SK-N-MC (cell line): ENCODE measurements at regions not wholly inside any gene's neighbourhood (a gene's known extent, or its start where the extent isn't known, plus 50 kb on each side); places are given as distances from the start of the nearest gene placed in this dataset.

Source experiments
- DNase-seq: peaks from one replicate; pipeline ENCODE4 v3.0.0-alpha.2; 2011; ENCODE audit warnings: low read depth, low spot score
- H3K27ac ChIP-seq: fragments of 200-600 bp; sonication (generic); 2 replicates; pipeline ENCODE4 v1.5.1; 2016; ENCODE audit warnings: mixed run types
- H3K36me3 ChIP-seq: fragments of 200-600 bp; sonication (generic); 2 replicates; pipeline ENCODE4 v1.6.1; 2017; ENCODE audit warnings: antibody characterized with exemption, low read length, mixed read lengths; ENCODE audit not compliant: insufficient read depth
- H3K4me3 ChIP-seq: fragments of 200-600 bp; sonication (generic); 2 replicates; pipeline ENCODE4 v1.5.1; 2016
- H3K9ac ChIP-seq: fragments of 200-600 bp; sonication (generic); 2 replicates; pipeline ENCODE4 v1.8.0; 2017; ENCODE audit warnings: mixed run types, mixed read lengths; ENCODE audit not compliant: insufficient read length
- H3K9me3 ChIP-seq: fragments of 200-600 bp; sonication (generic); 2 replicates; pipeline ENCODE4 v1.6.1; 2017; ENCODE audit warnings: low read depth, mild to moderate bottlenecking, antibody characterized with exemption, low read length, moderate library complexity, mixed read lengths
- EZH2 ChIP-seq: fragments of 200-600 bp; sonication (generic); IDR thresholded peaks from one replicate; pipeline ENCODE4 v1.6.1; 2017; ENCODE audit warnings: antibody characterized with exemption
- FOXP2 ChIP-seq: optimal IDR thresholded peaks from 2 replicates; pipeline ENCODE3; 2011; ENCODE audit warnings: mild to moderate bottlenecking, moderate library complexity; ENCODE audit not compliant: insufficient read depth; ENCODE audit errors: extremely low read length, control extremely low read depth
- POLR2AphosphoS5 ChIP-seq: IDR thresholded peaks from 2 replicates; pipeline ENCODE4 v1.6.1; 2012; ENCODE audit warnings: mild to moderate bottlenecking, low read depth, low read length, borderline replicate concordance

DNA sequence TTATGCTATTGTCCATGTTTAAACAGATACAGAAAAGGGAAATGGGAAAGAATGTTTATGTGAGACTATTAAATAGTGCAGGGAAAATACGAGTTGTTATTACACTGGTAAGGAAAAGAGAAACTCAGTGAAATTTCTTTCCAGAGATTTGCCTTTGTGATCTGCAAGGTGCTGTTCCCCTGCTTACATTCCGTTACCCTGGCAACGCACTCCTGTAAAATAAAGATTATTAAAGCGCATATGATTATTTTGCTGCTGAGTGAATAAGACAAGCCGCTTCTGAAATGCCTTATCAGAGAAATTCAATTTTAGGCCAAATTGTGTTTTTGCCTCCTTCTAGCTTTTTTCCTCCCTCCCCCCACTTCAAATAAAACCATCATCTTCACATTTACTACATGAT, 328.6 kb upstream of the PMFBP1 start:
- TF ChIP-seq POLR2AphosphoS5 (no peak), FOXP2 (no peak), EZH2 (no peak)
- H3K36me3 ChIP-seq = no peaks in the 10 kb centered on the region
- DNase-seq = no peak

GRCh38 chr16:72493716-72494415, 321.9 kb upstream of the PMFBP1 start:
- TF ChIP-seq EZH2 (no peak), FOXP2 (no peak), POLR2AphosphoS5 (no peak)
- Histone ChIP-seq H3K9ac (no peak overlapping the region), H3K4me3 (no peak overlapping the region), H3K36me3 (no peaks in the 10 kb centered on the region), H3K9me3 (no peaks in the 10 kb centered on the region), H3K27ac (no peak overlapping the region)
- no peak for DNase-seq

More for the DNA sequence above, 328.6 kb upstream of the PMFBP1 start:
- H3K27ac ChIP-seq = no peak overlapping the region
- H3K9ac ChIP-seq = no peak overlapping the region
- no peak overlapping the region for H3K4me3 ChIP-seq
- H3K9me3 ChIP-seq = no peaks in the 10 kb centered on the region

DNA sequence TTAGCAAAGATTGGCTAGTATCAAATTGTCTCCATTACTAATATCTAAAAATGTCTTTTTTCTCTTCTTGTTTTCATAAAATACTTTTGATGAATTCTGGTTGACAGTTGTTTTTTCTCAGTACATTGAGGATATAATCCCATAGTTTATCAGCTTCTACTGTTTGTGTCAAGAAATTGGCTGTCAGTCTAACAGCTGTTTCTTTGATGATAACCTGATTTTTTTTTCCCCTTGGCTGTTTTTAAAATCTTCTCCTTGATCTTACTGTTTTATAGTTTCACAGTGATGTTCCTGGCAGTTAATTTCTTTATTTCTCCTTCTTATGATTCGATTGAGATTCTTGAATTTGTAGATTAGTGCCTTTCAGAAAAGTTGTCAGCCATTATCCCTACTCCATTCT, 315.3 kb upstream of the PMFBP1 start:
- no peak overlapping the region for H3K4me3 ChIP-seq
- H3K9me3 ChIP-seq = no peaks in the 10 kb centered on the region
- no peaks in the 10 kb centered on the region for H3K36me3 ChIP-seq
- H3K9ac ChIP-seq = no peak overlapping the region
- TF ChIP-seq FOXP2 (no peak), POLR2AphosphoS5 (no peak), EZH2 (no peak)
- DNase-seq = no peak
- H3K27ac ChIP-seq = no peak overlapping the region

DNA sequence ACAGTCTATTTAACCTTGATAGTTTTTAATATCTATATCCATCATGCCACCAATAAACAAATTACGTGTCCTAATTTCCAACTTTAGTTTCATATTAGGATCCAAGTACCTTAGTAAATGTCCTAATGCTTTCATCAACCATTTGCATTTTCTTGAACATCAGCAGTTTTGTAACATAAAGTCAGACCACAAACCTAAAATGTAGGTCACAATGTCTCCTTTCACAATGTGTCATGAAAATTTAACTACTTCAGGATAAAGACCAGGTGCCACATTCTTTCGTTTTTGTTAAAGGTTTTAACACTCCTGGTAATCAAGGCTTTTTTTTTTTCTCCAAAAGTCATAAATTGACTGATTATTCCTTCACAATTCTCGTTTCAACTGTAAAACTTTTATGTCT, 310.7 kb upstream of the PMFBP1 start:
- TF ChIP-seq POLR2AphosphoS5 (no peak), FOXP2 (no peak), EZH2 (no peak)
- Histone ChIP-seq H3K36me3 (no peaks in the 10 kb centered on the region), H3K4me3 (no peak overlapping the region), H3K9me3 (no peaks in the 10 kb centered on the region), H3K27ac (no peak overlapping the region), H3K9ac (no peak overlapping the region)
- DNase-seq = no peak

- Histone ChIP-seq H3K36me3 (no peaks in the 10 kb centered on the region), H3K27ac (no peak overlapping the region), H3K9me3 (no peaks in the 10 kb centered on the region), H3K4me3 (no peak overlapping the region), H3K9ac (no peak overlapping the region)
- DNase-seq = no peak
- TF ChIP-seq POLR2AphosphoS5 = no peak
- no peak for TF ChIP-seq FOXP2
- no peak for TF ChIP-seq EZH2
Measured at GRCh38 chr16:72481419-72481818, 309.5 kb upstream of the PMFBP1 start.

DNA sequence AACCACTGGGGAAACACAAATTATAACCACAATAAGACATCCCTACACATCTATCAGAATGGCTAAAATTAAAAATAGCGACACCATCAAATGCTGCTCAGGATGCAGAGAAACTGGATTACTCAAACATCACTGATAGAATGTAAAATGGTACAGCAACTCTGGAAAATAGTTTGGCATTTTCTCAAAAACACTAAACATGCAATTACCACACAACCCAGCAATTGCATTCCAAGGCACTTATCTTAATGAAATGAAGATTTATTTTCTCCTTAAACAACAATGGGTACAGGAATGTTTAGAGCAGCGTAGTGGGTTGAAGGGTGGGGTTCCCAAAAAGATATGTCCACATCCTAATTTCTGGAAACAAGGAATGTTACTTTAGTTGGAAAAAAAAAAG, 309.0 kb upstream of the PMFBP1 start:
- H3K36me3 ChIP-seq = no peaks in the 10 kb centered on the region
- no peak for DNase-seq
- H3K4me3 ChIP-seq = no peak overlapping the region
- H3K9me3 ChIP-seq = no peaks in the 10 kb centered on the region
- no peak overlapping the region for H3K27ac ChIP-seq
- no peak overlapping the region for H3K9ac ChIP-seq
- TF ChIP-seq POLR2AphosphoS5 (no peak), FOXP2 (no peak), EZH2 (no peak)

DNA sequence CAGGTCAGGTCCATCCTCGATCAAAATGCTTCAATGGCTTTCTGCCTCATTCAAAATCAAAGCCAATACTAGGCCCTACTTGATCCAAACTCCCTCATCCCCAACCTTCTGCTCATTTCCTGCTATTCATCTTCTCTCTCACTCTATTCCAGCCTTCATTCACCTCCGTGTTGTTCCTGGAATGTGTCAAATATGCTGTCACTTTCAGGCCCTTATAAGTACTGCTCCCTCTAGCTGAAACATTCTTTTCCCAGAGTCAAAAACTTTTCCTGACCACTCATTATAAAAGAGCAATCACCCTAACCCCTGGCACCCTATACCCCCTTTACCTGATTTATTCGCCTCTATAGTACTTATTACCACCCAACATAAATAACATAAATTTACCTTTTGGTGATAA, 303.7 kb upstream of the PMFBP1 start:
- no peak overlapping the region for H3K4me3 ChIP-seq
- H3K36me3 ChIP-seq = no peaks in the 10 kb centered on the region
- no peak for DNase-seq
- no peak for TF ChIP-seq EZH2
- no peak for TF ChIP-seq FOXP2
- TF ChIP-seq POLR2AphosphoS5 = no peak
- H3K9me3 ChIP-seq = no peaks in the 10 kb centered on the region
- no peak overlapping the region for H3K27ac ChIP-seq
- H3K9ac ChIP-seq = no peak overlapping the region

DNA sequence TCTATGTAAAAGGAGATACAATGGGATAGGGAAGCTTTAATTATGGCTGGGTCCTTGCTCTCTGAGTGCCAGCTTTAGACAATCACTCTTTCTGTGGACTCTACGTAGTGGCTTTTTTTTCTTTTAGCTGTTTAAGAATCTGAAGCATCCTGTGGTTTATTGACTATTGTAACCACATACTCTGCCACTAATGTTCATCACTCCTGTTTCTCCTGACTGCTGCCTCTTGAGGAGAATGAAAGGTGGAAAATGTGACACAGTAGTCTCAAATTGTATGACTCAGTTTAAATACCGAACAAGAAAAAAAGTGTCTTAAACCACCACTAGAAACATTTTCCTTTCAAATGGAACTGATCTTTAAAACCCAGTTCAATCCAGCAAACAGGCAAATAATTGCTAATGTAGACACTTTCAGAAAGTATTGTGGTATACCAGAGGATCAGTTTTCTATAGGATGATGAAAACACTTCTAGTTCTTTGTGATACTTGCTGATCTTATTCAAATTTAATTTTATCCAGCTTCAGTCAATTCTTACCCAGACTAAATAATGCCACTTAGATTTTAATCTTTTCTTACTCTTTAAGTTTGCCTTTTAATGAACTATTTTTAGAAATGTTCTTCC, 302.7 kb upstream of the PMFBP1 start:
- DNase-seq = no peak
- H3K9ac ChIP-seq = no peak overlapping the region
- H3K9me3 ChIP-seq = no peaks in the 10 kb centered on the region
- H3K4me3 ChIP-seq = no peak overlapping the region
- H3K27ac ChIP-seq = no peak overlapping the region
- TF ChIP-seq EZH2 (no peak), POLR2AphosphoS5 (no peak), FOXP2 (no peak)
- H3K36me3 ChIP-seq = no peaks in the 10 kb centered on the region
